ENCODE measurements at regions not wholly inside any gene's neighbourhood (a gene's known extent, or its start where the extent isn't known, plus 50 kb on each side); places are given as distances from the start of the nearest gene placed in this dataset.

DNA sequence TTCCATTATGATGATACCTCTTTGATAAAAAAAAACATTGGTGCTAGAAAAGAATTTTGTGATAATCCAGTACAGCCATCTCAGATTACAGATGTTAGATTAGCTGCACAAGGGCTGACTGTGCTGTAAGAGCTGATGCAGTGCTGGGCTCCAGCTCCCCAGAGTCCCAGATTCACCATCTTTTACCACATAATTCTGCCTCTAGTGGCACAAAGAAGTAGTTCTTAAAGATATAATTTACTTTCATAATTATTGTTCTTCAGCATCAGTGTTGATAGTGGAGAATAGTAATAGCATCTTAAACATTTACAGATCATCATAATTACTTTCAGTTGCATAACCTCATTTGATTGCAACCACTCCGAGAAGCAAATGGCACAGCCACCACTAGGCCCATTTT, 262.1 kb downstream of the BRINP2 start:
- no peak for DNase-seq (ENCODE audit: low read depth in 1 of 2, low spot score in 1 of 2)
- TF ChIP-seq, protein P1, sequence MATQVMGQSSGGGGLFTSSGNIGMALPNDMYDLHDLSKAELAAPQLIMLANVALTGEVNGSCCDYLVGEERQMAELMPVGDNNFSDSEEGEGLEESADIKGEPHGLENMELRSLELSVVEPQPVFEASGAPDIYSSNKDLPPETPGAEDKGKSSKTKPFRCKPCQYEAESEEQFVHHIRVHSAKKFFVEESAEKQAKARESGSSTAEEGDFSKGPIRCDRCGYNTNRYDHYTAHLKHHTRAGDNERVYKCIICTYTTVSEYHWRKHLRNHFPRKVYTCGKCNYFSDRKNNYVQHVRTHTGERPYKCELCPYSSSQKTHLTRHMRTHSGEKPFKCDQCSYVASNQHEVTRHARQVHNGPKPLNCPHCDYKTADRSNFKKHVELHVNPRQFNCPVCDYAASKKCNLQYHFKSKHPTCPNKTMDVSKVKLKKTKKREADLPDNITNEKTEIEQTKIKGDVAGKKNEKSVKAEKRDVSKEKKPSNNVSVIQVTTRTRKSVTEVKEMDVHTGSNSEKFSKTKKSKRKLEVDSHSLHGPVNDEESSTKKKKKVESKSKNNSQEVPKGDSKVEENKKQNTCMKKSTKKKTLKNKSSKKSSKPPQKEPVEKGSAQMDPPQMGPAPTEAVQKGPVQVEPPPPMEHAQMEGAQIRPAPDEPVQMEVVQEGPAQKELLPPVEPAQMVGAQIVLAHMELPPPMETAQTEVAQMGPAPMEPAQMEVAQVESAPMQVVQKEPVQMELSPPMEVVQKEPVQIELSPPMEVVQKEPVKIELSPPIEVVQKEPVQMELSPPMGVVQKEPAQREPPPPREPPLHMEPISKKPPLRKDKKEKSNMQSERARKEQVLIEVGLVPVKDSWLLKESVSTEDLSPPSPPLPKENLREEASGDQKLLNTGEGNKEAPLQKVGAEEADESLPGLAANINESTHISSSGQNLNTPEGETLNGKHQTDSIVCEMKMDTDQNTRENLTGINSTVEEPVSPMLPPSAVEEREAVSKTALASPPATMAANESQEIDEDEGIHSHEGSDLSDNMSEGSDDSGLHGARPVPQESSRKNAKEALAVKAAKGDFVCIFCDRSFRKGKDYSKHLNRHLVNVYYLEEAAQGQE (IDR thresholded peaks at IDR 0.05; ENCODE audit: insufficient replicate concordance, low read depth), result no peak
- TF ChIP-seq GABPA (IDR thresholded peaks at IDR 0.05; ENCODE audit: low read depth) (no peak), POLR2AphosphoS5 (IDR thresholded peaks at IDR 0.05; ENCODE audit: low read depth) (no peak), SPI1 (IDR thresholded peaks at IDR 0.05; ENCODE audit: borderline replicate concordance, low read depth) (no peak)
- TF ChIP-seq, protein P2, sequence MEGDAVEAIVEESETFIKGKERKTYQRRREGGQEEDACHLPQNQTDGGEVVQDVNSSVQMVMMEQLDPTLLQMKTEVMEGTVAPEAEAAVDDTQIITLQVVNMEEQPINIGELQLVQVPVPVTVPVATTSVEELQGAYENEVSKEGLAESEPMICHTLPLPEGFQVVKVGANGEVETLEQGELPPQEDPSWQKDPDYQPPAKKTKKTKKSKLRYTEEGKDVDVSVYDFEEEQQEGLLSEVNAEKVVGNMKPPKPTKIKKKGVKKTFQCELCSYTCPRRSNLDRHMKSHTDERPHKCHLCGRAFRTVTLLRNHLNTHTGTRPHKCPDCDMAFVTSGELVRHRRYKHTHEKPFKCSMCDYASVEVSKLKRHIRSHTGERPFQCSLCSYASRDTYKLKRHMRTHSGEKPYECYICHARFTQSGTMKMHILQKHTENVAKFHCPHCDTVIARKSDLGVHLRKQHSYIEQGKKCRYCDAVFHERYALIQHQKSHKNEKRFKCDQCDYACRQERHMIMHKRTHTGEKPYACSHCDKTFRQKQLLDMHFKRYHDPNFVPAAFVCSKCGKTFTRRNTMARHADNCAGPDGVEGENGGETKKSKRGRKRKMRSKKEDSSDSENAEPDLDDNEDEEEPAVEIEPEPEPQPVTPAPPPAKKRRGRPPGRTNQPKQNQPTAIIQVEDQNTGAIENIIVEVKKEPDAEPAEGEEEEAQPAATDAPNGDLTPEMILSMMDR (IDR thresholded peaks at IDR 0.05; ENCODE audit: insufficient read depth, low read length), result no peak
- no peak overlapping the region for H3K27ac ChIP-seq (replicated peaks)
- no peak overlapping the region for H3K4me3 ChIP-seq (replicated peaks; ENCODE audit: insufficient read depth, low read length)
- H3K27me3 ChIP-seq (ENCODE audit: insufficient read depth, poor library complexity, severe bottlenecking), result peaks cover 2% of the 10 kb centered on the region

DNA sequence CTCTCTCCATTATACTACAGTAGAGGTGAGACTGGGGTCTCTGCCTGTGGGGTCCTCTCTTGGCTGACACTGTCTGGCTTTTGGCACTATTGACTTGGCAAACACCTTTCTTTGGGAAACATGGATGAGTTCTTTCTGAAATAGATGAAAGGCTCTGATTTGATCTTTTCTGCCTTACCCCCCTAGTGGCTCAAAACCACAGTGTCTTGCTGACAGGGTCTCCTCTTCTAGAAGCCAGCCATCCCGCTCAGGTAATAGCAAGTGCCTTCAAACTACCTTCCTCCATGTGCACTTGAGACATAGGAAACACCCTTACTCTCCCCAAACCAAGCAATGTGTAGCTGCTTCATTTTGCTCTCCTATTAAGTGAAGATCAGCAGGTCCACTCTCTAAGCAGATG, 260.4 kb downstream of the BRINP2 start:
- Histone ChIP-seq H3K27me3 (ENCODE audit: insufficient read depth, poor library complexity, severe bottlenecking) (peaks cover 2% of the 10 kb centered on the region), H3K4me3 (replicated peaks; ENCODE audit: insufficient read depth, low read length) (no peak overlapping the region), H3K27ac (replicated peaks) (no peak overlapping the region)
- no peak for DNase-seq (ENCODE audit: low read depth in 1 of 2, low spot score in 1 of 2)
- no peak for TF ChIP-seq POLR2AphosphoS5 (IDR thresholded peaks at IDR 0.05; ENCODE audit: low read depth)
- TF ChIP-seq, protein P2 (IDR thresholded peaks at IDR 0.05; ENCODE audit: insufficient read depth, low read length), result no peak
- TF ChIP-seq GABPA (IDR thresholded peaks at IDR 0.05; ENCODE audit: low read depth), result no peak
- no peak for TF ChIP-seq SPI1 (IDR thresholded peaks at IDR 0.05; ENCODE audit: borderline replicate concordance, low read depth)
- TF ChIP-seq, protein P1 (IDR thresholded peaks at IDR 0.05; ENCODE audit: insufficient replicate concordance, low read depth), result no peak

DNA sequence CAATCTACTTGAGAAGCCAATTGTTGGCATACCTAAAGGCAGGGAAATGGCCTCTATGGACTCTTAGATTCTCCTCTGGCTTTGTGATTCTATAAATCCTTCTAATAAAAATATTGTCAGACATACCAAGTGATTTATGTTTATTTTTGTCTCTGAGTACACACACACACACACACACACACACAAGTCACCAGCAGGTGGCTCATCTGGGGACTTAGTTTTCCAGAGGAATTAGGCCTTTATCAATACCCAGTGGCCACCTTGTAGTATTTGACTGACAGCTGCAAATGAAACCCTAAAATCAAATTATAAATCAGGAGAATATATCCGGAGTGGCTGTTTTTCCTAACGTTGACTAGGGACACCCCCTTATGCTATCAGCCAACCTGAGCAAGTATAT, 258.5 kb downstream of the BRINP2 start:
- TF ChIP-seq, protein P1 (IDR thresholded peaks at IDR 0.05; ENCODE audit: insufficient replicate concordance, low read depth), result no peak
- TF ChIP-seq GABPA (IDR thresholded peaks at IDR 0.05; ENCODE audit: low read depth), result no peak
- no peak for TF ChIP-seq SPI1 (IDR thresholded peaks at IDR 0.05; ENCODE audit: borderline replicate concordance, low read depth)
- TF ChIP-seq, protein P2 (IDR thresholded peaks at IDR 0.05; ENCODE audit: insufficient read depth, low read length), result no peak
- no peak for TF ChIP-seq POLR2AphosphoS5 (IDR thresholded peaks at IDR 0.05; ENCODE audit: low read depth)
- no peak overlapping the region for H3K4me3 ChIP-seq (replicated peaks; ENCODE audit: insufficient read depth, low read length)
- DNase-seq (ENCODE audit: low read depth in 1 of 2, low spot score in 1 of 2), result no peak

More for the DNA sequence above, 258.5 kb downstream of the BRINP2 start:
- Histone ChIP-seq H3K27ac (replicated peaks) (no peak overlapping the region), H3K27me3 (ENCODE audit: insufficient read depth, poor library complexity, severe bottlenecking) (no peaks in the 10 kb centered on the region)
